ENCODE measurements at regions not wholly inside any gene's neighbourhood (a gene's known extent, or its start where the extent isn't known, plus 50 kb on each side); places are given as distances from the start of the nearest gene placed in this dataset.

- DNase-seq (no peak), ATAC-seq (replicated peaks) (no peak)
- H3K36me3 Mint-ChIP-seq: no peaks in the 10 kb centered on the region
- H3K4me1 Mint-ChIP-seq: no peaks in the 10 kb centered on the region
- H3K4me3 Mint-ChIP-seq: no peak overlapping the region
- H3K27me3 Mint-ChIP-seq: peaks cover 10 to 22% of the 10 kb centered on the region in 2 donors
- peaks cover 0 to 2% of the 10 kb centered on the region in 2 donors for H3K9me3 Mint-ChIP-seq
- H3K27ac Mint-ChIP-seq: no peak overlapping the region
These were observed 50.0 kb upstream of the SCG2 start for GRCh38 chr2:223652122-223652521.

All from stimulated activated naive B cell treated with anti-CD40 and anti-IgM and Interleukin-4, amounts not matched to agents 10 μg/mL and 1 μg/mL and 100 μg/mL, for 72 hours (primary cell).